PC-9 (cell line): ENCODE measurements at regions not wholly inside any gene's neighbourhood (a gene's known extent, or its start where the extent isn't known, plus 50 kb on each side); places are given as distances from the start of the nearest gene placed in this dataset.

Source experiments
- BruUV-seq: library from RNA; stranded (reverse); fragments of 400-500 nt; replicated peaks from 2 replicates; lab custom pipeline; 2021; lab: Mats Ljungman, UMichigan
- CTCF ChIA-PET: fragments of 300-600 bp; sonication (Branson Sonifier 250); formaldehyde crosslinking; loops from one replicate; lab custom pipeline; 2022; ENCODE audit warnings: antibody characterized with exemption; lab: Charles Lee
- POLR2A ChIA-PET: fragments of 300-600 bp; sonication (Branson Sonifier 250); formaldehyde crosslinking; loops from one replicate; lab custom pipeline; 2022; ENCODE audit warnings: antibody characterized with exemption; ENCODE audit not compliant: unreplicated experiment; lab: Charles Lee
- DNase-seq, 2 experiments: peaks; one replicate each; pipeline versions ENCODE4 v3.0.0 to v3.0.0-alpha.2; 2015 to 2022; ENCODE audit warnings: mixed read lengths in 1 of 2
- H2AFZ ChIP-seq: fragments of 200-600 bp; sonication (generic); 2 replicates; pipeline ENCODE4 v1.8.1; 2017; ENCODE audit warnings: antibody characterized with exemption
- H3F3A ChIP-seq: fragments of 200-600 bp; sonication (generic); 2 replicates; pipeline ENCODE4 v1.8.1; 2017; ENCODE audit warnings: antibody characterized with exemption, mild to moderate bottlenecking, low read depth; ENCODE audit not compliant: insufficient read depth
- H3K27ac ChIP-seq: fragments of 200-600 bp; sonication (generic); 2 replicates; pipeline ENCODE4 v1.6.1; 2016; ENCODE audit warnings: mixed run types
- H3K27me3 ChIP-seq: fragments of 200-600 bp; sonication (generic); 2 replicates; pipeline ENCODE4 v1.6.1; 2016; ENCODE audit warnings: low read depth, mixed run types; ENCODE audit not compliant: insufficient read depth
- H3K36me3 ChIP-seq: fragments of 200-600 bp; sonication (generic); 2 replicates; pipeline ENCODE4 v1.6.1; 2016; ENCODE audit warnings: low read depth, mixed run types
- H3K4me1 ChIP-seq: fragments of 200-600 bp; sonication (generic); replicated peaks from 2 replicates; pipeline ENCODE4 v1.6.1; 2016; ENCODE audit warnings: mixed run types; ENCODE audit not compliant: insufficient read depth
- H3K4me2 ChIP-seq: fragments of 200-600 bp; sonication (generic); 2 replicates; pipeline ENCODE4 v1.6.1; 2017; ENCODE audit warnings: mixed run types
- H3K4me3 ChIP-seq: fragments of 200-600 bp; sonication (generic); 2 replicates; pipeline ENCODE4 v1.6.1; 2016; ENCODE audit warnings: mixed run types
- H3K79me2 ChIP-seq: fragments of 200-600 bp; sonication (generic); 2 replicates; pipeline ENCODE4 v1.6.1; 2017; ENCODE audit warnings: low read depth, mixed run types
- H3K9me2 ChIP-seq: fragments of 200-600 bp; sonication (generic); 2 replicates; pipeline ENCODE4 v1.8.1; 2017; ENCODE audit warnings: mild to moderate bottlenecking; ENCODE audit not compliant: insufficient read depth
- H3K9me3 ChIP-seq: fragments of 200-600 bp; sonication (generic); 2 replicates; pipeline ENCODE4 v1.8.1; 2016; ENCODE audit warnings: low read depth; ENCODE audit not compliant: insufficient read depth
- H4K20me1 ChIP-seq: fragments of 200-600 bp; sonication (generic); 2 replicates; pipeline ENCODE4 v1.8.1; 2017; ENCODE audit not compliant: insufficient read depth
- EZH2 ChIP-seq: fragments of 200-600 bp; sonication (generic); IDR thresholded peaks from 2 replicates; pipeline ENCODE4 v1.8.0; 2017; ENCODE audit warnings: antibody characterized with exemption, low read depth
- intact Hi-C: fragments of 100-400 bp; cut with micrococcal nuclease; formaldehyde crosslinking; loops from one replicate; pipeline ENCODE4 v1.10.0; 2022; ENCODE audit not compliant: unreplicated experiment
- TF ChIP-seq, protein P1 (sequence below): fragments of 200-600 bp; sonication (generic); conservative IDR thresholded peaks from 2 replicates; pipeline ENCODE4 v1.6.1; 2017; ENCODE audit warnings: mixed run types, antibody characterized with exemption, mild to moderate bottlenecking, moderate library complexity

DNA sequence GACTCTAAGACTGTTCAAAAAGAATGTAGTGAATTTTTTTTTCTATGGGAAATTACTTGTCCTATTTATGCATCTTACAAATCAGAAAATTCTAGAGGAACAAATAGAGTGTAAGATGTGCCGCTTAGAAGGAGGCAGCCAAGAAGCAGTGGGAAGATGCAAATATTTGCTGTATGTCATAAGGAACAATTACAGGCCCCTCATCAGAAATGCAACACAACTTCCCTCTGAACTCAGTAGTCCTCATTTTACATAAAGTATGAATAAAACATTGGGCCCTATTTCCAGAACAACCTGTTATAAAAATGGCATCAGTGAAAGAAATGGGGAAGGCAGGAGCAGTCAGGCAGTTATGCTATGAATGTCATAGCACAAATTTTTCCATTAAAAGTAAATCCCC lies 50.7 kb upstream of the SCG2 start:
- Histone ChIP-seq H3K36me3 (no peaks in the 10 kb centered on the region), H2AFZ (no peak overlapping the region), H3K4me2 (no peak overlapping the region), H3F3A (no peaks in the 10 kb centered on the region), H3K27me3 (no peaks in the 10 kb centered on the region), H3K9me2 (no peaks in the 10 kb centered on the region), H4K20me1 (no peaks in the 10 kb centered on the region), H3K27ac (no peak overlapping the region), H3K4me1 (no peaks in the 10 kb centered on the region), H3K79me2 (no peaks in the 10 kb centered on the region), H3K9me3 (no peaks in the 10 kb centered on the region), H3K4me3 (no peak overlapping the region)
- DNase-seq: no peak
- TF ChIP-seq, protein P1, sequence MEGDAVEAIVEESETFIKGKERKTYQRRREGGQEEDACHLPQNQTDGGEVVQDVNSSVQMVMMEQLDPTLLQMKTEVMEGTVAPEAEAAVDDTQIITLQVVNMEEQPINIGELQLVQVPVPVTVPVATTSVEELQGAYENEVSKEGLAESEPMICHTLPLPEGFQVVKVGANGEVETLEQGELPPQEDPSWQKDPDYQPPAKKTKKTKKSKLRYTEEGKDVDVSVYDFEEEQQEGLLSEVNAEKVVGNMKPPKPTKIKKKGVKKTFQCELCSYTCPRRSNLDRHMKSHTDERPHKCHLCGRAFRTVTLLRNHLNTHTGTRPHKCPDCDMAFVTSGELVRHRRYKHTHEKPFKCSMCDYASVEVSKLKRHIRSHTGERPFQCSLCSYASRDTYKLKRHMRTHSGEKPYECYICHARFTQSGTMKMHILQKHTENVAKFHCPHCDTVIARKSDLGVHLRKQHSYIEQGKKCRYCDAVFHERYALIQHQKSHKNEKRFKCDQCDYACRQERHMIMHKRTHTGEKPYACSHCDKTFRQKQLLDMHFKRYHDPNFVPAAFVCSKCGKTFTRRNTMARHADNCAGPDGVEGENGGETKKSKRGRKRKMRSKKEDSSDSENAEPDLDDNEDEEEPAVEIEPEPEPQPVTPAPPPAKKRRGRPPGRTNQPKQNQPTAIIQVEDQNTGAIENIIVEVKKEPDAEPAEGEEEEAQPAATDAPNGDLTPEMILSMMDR: no peak
- no peak for TF ChIP-seq EZH2
- BruUV-seq: no TSS peak
- intact Hi-C loops: no loop called here
- ChIA-PET CTCF (no interaction called here), POLR2A (interaction anchor here (0.8 kb wide), 1 partner anchor 946 kb away, joined by 10 read pairs; no protein-coding TSS in a partner anchor)

DNA sequence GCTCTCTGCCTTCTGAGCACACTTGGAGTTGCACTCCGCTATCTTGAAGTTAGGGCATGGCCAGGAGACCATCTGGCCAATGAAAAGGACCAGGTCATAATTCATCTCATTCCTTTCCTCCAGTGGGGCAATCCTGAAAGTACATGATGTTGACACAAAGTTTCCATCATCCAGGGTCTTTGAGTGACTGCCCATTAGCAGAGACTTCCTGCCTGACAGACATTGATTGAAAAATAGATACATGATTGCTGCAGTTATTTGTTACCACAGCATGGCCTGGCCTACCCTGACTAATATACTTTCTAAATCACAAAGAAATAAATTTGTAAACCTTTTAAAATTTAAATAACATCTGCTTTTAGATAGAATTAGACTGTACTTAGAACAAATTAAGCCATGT lies 50.0 kb upstream of the SCG2 start:
- Histone ChIP-seq H3F3A (no peaks in the 10 kb centered on the region), H3K9me3 (no peaks in the 10 kb centered on the region), H3K79me2 (no peaks in the 10 kb centered on the region), H3K4me3 (no peak overlapping the region), H3K27me3 (no peaks in the 10 kb centered on the region), H3K9me2 (no peaks in the 10 kb centered on the region), H3K4me1 (no peaks in the 10 kb centered on the region), H3K36me3 (no peaks in the 10 kb centered on the region), H3K27ac (no peak overlapping the region), H2AFZ (no peak overlapping the region), H4K20me1 (no peaks in the 10 kb centered on the region), H3K4me2 (no peak overlapping the region)
- no peak for DNase-seq
- ChIA-PET POLR2A (no interaction called here), CTCF (no interaction called here)
- TF ChIP-seq, protein P1: no peak
- no peak for TF ChIP-seq EZH2
- intact Hi-C loops: no loop called here
- BruUV-seq: no TSS peak
